Activated naive CD8-positive, alpha-beta T cell treated with anti-CD3 and anti-CD28 coated beads, Interleukin-2, amount 10 ng/mL, durations not matched to agents 7 days and 5 days (primary cell): ENCODE measurements at regions not wholly inside any gene's neighbourhood (a gene's known extent, or its start where the extent isn't known, plus 50 kb on each side); places are given as distances from the start of the nearest gene placed in this dataset.
"Not testable (repeated sequence)": the region's sequence is repeated elsewhere in the genome, so short reads cannot be mapped to it uniquely, and the experiment has no call there.

Experiments used
- ATAC-seq: fragments of 150-1000 bp; cut with Tn5 transposase; one replicate; pipeline ENCODE4 v1.10.0; 2021; ENCODE audit warnings: low read depth, moderate library complexity
- POLR2A ChIA-PET: fragments of 350-600 bp; sonication (Branson Sonifier 250); formaldehyde crosslinking; loops from one replicate; lab custom pipeline; 2021; ENCODE audit warnings: antibody characterized with exemption; lab: Charles Lee
- DNase-seq: peaks from one replicate; pipeline ENCODE4 v3.0.0; 2021
- H3K27ac Mint-ChIP-seq: one replicate; pipeline ENCODE4 v1.8.0; 2022; ENCODE audit warnings: mild to moderate bottlenecking, mixed read lengths
- H3K27me3 Mint-ChIP-seq: one replicate; pipeline ENCODE4 v1.8.0; 2022; ENCODE audit warnings: mild to moderate bottlenecking, moderate library complexity, mixed read lengths
- H3K36me3 Mint-ChIP-seq: one replicate; pipeline ENCODE4 v1.8.0; 2021; ENCODE audit warnings: mild to moderate bottlenecking, mixed read lengths
- H3K4me1 Mint-ChIP-seq: one replicate; pipeline ENCODE4 v1.8.0; 2021; ENCODE audit warnings: mixed read lengths
- H3K4me3 Mint-ChIP-seq: one replicate; pipeline ENCODE4 v1.8.0; 2022; ENCODE audit warnings: mild to moderate bottlenecking, moderate library complexity, mixed read lengths
- H3K9me3 Mint-ChIP-seq: one replicate; pipeline ENCODE4 v1.8.0; 2021; ENCODE audit warnings: mixed read lengths

DNA sequence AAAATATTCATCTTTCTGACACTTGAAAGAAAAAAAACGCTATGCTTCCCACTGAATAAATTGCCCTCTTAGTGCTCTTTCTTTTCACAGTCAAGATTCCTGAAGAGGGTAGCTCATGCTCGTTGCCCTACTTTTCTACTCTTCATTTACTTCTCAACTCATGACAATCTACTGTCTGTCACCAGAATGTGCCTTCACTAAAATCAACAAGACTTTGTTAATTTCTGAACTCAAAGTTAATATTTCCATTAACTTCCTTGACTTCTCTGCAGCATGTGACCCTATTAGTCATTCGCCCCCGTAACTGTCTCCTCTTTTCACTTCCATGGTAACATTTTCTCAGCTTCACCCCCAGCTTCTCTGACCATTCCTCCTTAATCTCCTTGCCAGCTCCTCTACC is 98.9 kb upstream of the MAPRE2 start:
- Mint-ChIP-seq H3K27ac (no peak overlapping the region), H3K4me1 (no peaks in the 10 kb centered on the region), H3K9me3 (no peaks in the 10 kb centered on the region), H3K4me3 (no peak overlapping the region), H3K27me3 (peaks cover 20% of the 10 kb centered on the region), H3K36me3 (no peaks in the 10 kb centered on the region)
- POLR2A ChIA-PET = no interaction called here
- DNase-seq (no peak), ATAC-seq (no peak)

DNA sequence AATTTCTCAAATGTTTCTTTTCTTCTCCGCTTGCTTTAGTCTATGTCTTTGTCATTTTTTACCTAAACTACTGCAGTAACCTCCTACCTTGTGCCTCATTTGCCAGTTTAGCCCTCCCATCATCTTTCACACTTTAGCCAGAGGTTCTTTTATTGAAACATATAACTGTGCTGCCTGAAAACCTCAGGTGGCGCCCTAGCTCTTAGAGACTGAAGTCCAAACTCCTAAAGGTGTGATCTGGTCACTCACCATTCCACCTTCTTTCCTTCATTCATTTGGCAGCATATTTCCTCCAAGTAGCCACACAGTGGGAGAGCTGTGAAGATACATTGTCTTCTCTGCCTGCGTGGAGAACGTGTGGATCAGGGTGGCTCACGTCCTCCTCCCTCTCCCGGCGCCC is 98.2 kb upstream of the MAPRE2 start:
- Mint-ChIP-seq H3K36me3 (no peaks in the 10 kb centered on the region), H3K4me3 (no peak overlapping the region), H3K27ac (no peak overlapping the region), H3K4me1 (no peaks in the 10 kb centered on the region), H3K9me3 (no peaks in the 10 kb centered on the region), H3K27me3 (peaks cover 17% of the 10 kb centered on the region)
- POLR2A ChIA-PET = no interaction called here
- no peak for DNase-seq
- ATAC-seq = no peak

DNA sequence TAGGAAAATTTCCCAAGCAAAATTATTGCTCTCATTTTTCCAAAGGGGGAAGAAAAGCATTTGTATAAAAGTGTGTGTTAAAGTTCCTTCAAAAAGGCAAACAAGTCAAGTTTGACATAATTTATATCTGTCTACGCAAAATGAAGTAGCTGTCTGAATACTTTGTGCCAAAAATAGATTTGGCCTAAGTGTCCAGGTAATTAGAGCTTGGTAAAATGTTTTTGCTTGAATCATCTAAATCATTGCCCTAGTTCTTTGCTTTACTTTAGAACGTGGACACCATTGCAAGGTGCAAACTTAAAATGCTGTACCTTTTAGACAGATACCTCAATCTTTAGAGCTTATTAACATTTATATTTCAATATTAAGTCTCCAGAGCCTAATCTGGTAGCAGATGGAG is 97.6 kb upstream of the MAPRE2 start:
- ATAC-seq (no peak), DNase-seq (no peak)
- POLR2A ChIA-PET = no interaction called here
- Mint-ChIP-seq H3K27ac (no peak overlapping the region), H3K4me1 (no peaks in the 10 kb centered on the region), H3K4me3 (no peak overlapping the region), H3K36me3 (no peaks in the 10 kb centered on the region), H3K9me3 (no peaks in the 10 kb centered on the region), H3K27me3 (peaks cover 17% of the 10 kb centered on the region)

DNA sequence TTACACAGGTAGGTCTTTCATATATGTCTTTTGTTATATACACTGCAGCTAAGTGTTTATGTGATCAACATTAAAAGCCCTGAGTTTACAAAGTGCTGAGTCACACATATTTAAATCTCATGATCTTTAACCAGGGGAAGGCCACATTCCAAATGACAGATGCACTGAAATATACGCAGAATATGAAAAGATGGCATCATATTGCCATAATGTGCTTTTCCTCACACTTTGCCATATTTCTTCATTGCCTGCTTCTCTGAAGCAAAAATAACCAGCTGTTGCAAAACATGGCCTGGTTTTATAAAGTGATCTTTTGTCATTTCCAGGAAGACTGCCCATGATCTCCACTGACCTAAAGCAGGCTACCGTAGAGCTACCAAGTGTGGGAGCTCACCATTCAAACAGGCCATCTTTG is 93.5 kb upstream of the MAPRE2 start:
- POLR2A ChIA-PET = no interaction called here
- Mint-ChIP-seq H3K27ac (no peak overlapping the region), H3K4me1 (no peaks in the 10 kb centered on the region), H3K36me3 (peaks cover 2% of the 10 kb centered on the region), H3K27me3 (peaks cover 10% of the 10 kb centered on the region), H3K9me3 (peaks cover 2% of the 10 kb centered on the region), H3K4me3 (no peak overlapping the region)
- DNase-seq (no peak), ATAC-seq (no peak)

DNA sequence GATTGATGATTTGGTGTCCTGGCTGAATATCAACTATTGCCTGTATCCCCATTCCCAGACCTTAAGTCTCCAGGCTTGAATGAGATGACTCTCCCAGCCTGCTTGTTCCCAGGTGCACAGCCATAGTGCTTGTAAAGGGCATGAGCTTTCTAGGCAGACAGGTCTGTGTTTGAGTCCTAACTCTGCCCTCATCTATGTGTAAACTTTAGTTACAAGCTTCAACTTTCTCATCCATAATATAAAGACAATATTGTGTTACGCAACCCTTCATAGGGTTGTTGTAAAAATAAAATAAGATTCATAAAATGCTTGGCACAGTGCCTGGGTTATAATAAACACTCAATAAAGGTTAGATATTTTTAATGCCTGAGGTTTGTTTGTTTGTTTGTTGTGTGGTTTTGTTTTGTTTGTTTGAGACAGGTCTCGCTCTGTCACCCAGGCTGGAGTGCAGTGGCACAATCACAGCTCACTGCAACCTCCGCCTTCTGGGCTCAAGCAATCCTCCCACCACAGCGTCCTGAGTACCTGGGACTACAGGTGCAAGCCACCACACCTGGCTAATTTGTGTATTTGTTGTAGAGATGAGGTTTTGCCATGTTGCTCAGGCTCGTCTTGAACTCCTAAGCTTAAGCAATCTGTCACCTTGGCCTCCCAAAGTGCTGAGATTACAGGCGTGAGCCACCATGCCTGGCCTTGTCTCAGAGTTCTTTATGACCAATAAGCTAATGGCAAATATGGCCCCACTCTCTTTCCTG is 89.4 kb upstream of the MAPRE2 start:
- H3K4me1 Mint-ChIP-seq = no peaks in the 10 kb centered on the region
- H3K4me3 Mint-ChIP-seq = no peak overlapping the region
- peaks cover 2% of the 10 kb centered on the region for H3K27me3 Mint-ChIP-seq
- POLR2A ChIA-PET = no interaction called here
- H3K9me3 Mint-ChIP-seq = peaks cover 4% of the 10 kb centered on the region
- no peak overlapping the region for H3K27ac Mint-ChIP-seq
- DNase-seq = no peak
- ATAC-seq = no peak
- peaks cover 2% of the 10 kb centered on the region for H3K36me3 Mint-ChIP-seq

DNA sequence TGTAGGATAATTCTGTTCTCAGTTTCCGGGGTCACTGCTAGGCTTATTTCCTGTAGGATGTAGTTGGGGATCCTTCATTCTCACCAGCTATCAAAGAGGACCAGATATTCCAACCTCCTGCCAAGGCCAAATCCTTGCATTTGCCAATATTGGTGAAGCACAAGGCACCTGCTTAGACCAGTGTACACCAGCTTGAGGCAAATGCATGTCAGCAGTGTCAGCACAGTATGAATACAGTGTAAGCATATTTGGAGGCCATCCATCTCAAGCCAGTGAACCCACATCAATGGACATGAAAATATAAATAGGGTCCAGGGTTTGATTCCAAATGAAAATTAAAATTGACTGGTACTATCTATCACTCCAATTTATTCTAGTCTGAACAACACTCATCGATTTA is 88.0 kb upstream of the MAPRE2 start:
- no peak overlapping the region for H3K27ac Mint-ChIP-seq
- peaks cover 4% of the 10 kb centered on the region for H3K9me3 Mint-ChIP-seq
- ATAC-seq (no peak), DNase-seq (no peak)
- no peaks in the 10 kb centered on the region for H3K4me1 Mint-ChIP-seq
- H3K27me3 Mint-ChIP-seq = peaks cover 5% of the 10 kb centered on the region
- POLR2A ChIA-PET = no interaction called here
- no peak overlapping the region for H3K4me3 Mint-ChIP-seq
- H3K36me3 Mint-ChIP-seq = peaks cover 2% of the 10 kb centered on the region

DNA sequence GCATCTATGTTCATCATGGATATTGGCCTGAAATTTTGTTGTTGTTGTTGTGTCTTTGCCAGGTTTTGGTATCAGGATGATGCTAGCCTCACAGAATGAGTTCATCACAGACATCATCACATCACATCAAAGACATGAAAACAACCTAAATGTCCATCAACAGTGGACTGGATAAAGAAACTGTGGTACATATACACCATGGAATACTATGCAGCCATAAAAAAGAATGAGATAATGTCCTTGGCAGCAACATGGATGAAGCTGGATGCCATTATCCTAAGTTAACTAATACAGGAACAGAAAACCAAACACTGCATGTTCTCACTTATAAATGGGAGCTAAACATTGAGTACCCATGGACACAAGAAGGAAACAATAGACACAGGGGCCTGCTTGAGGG is 85.7 kb upstream of the MAPRE2 start:
- H3K4me3 Mint-ChIP-seq, H3K9me3 Mint-ChIP-seq, DNase-seq, H3K4me1 Mint-ChIP-seq, POLR2A ChIA-PET, H3K27ac Mint-ChIP-seq, ATAC-seq, H3K36me3 Mint-ChIP-seq: not testable (repeated sequence)
- peaks cover 17% of the 10 kb centered on the region for H3K27me3 Mint-ChIP-seq

DNA sequence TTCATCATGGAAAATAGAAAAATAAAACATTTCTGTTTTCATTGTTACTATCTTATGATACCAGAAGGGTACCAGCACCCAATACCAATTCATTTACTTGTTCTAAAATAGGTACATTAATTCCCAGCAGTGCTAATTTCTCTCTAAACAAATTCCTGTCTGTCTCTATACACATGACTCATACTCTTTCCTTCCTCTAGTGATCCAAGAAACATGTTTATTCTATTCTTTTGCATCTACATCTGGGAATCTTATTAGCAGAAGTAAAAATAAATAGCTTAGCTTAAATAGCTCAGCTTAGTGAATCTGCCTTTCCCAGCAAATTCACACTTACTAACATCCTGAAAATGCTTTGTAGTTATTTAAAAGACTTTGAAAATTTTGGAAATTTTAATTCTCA is 84.5 kb upstream of the MAPRE2 start:
- DNase-seq (no peak), ATAC-seq (no peak)
- Mint-ChIP-seq H3K4me3 (no peak overlapping the region), H3K36me3 (peaks cover 2% of the 10 kb centered on the region), H3K27me3 (peaks cover 21% of the 10 kb centered on the region), H3K9me3 (peaks cover 4% of the 10 kb centered on the region), H3K4me1 (no peaks in the 10 kb centered on the region), H3K27ac (no peak overlapping the region)
- POLR2A ChIA-PET = no interaction called here

DNA sequence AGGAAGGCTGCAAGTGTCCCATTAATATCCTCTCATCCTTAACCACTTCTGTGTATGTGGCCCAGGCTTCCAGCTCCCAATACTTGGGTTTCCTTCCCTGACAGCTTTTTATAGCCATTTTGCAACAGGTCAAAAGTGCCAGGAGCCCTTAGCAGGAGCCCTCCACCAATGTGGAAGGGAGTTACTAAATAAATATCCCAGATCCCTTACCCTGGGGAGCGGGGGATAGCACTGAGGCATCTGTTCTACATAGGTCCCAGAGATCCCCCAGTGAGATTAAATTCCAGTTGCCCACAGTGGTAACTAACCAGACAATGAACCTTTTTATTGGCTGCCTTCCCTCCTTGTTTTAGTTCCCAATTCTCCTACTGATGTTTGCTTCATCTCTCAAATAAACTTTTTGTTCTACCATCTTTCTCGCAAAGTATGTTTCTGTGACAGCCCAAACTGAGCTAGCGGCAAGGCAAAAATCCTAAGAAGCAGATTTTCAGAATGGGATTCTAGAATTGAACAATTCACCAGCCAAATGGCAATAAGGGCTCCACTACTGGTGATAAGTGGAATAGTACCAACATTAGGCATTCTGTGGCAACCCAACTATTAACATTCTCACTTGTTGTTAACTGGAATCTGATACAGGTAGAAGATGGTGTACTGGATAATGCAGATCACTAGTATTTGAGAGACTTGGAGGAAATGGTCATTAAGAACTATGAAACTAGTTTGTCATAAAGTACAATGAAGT is 83.9 kb upstream of the MAPRE2 start:
- Mint-ChIP-seq H3K27me3 (peaks cover 21% of the 10 kb centered on the region), H3K4me3 (no peak overlapping the region), H3K9me3 (peaks cover 3% of the 10 kb centered on the region), H3K27ac (no peak overlapping the region), H3K36me3 (peaks cover 1% of the 10 kb centered on the region), H3K4me1 (no peaks in the 10 kb centered on the region)
- DNase-seq (no peak), ATAC-seq (no peak)
- POLR2A ChIA-PET = no interaction called here

DNA sequence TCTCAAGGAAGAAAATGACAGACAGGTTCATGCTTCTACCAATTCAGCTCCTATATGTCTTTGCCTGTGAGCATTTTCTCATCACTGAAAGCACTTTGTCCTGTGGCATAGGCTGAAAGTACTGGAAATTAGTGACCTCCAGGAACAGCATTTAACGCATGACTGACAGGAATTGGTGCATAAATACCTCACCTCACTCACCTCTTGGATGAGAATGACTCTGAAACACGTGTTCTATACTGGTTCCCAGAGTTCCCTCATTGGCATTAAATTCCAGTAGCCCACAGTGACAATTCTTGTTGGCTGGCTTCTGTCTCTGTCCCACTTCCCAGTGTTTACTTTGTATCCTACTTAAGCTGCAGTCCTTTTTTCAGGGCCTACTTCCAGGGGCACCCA is 83.4 kb upstream of the MAPRE2 start:
- no peak overlapping the region for H3K27ac Mint-ChIP-seq
- peaks cover 18% of the 10 kb centered on the region for H3K27me3 Mint-ChIP-seq
- no peak overlapping the region for H3K4me3 Mint-ChIP-seq
- H3K36me3 Mint-ChIP-seq = no peaks in the 10 kb centered on the region
- POLR2A ChIA-PET = no interaction called here
- peaks cover 2% of the 10 kb centered on the region for H3K9me3 Mint-ChIP-seq
- ATAC-seq (no peak), DNase-seq (no peak)
- no peaks in the 10 kb centered on the region for H3K4me1 Mint-ChIP-seq

DNA sequence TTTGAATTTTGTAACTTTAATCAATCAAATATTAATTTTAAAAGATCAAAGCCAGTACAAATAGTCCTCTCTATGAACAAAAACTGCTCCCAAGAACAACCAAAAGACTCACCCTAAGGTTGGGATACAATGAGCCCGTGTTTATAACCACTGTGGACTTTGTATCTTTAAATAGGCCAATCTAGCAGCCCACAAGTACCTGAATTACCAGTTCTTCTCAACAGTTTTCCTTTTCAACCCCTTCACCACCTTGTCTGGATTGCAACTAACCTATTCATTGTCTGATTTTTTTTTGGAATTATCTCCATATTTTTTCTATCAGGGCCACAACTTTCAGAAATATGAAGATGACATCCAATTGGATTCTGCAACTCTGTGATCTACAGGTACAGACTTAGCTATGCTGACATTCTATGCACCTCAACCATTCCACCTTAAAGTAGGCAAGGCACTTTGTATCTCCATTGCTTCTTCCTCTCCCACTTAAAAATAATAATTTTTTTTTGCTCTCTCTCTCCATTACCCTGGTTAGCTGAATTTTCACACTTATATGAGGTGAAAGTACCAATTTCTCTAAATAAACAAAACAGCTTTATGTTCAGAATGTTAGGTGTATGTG is 81.9 kb upstream of the MAPRE2 start:
- ATAC-seq (no peak), DNase-seq (no peak)
- Mint-ChIP-seq H3K36me3 (no peaks in the 10 kb centered on the region), H3K4me1 (no peaks in the 10 kb centered on the region), H3K27ac (no peak overlapping the region), H3K4me3 (no peak overlapping the region), H3K27me3 (peaks cover 18% of the 10 kb centered on the region), H3K9me3 (peaks cover 2% of the 10 kb centered on the region)
- POLR2A ChIA-PET = no interaction called here

DNA sequence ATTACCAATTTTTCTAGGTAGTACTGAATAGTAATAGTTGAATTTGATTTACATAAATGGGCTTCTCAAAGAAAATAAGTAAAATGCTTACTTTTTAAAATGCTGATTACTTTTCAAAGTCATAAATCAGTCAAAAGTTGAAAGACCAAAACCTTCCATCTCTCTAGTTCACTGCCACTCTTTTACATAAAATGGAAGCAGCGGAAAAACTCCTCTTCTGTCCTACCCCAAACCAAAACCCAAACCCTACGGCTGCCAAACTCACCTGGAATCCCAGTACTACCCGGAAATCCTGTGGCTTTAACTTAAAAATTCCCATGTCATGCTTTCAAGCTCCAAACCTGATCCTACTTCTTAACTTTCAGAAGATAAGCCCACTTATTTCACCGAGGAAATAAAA is 81.2 kb upstream of the MAPRE2 start:
- no peak overlapping the region for H3K27ac Mint-ChIP-seq
- no peaks in the 10 kb centered on the region for H3K4me1 Mint-ChIP-seq
- ATAC-seq = no peak
- no peaks in the 10 kb centered on the region for H3K36me3 Mint-ChIP-seq
- no peak overlapping the region for H3K4me3 Mint-ChIP-seq
- POLR2A ChIA-PET = no interaction called here
- peaks cover 18% of the 10 kb centered on the region for H3K27me3 Mint-ChIP-seq
- DNase-seq = no peak
- H3K9me3 Mint-ChIP-seq = peaks cover 2% of the 10 kb centered on the region

DNA sequence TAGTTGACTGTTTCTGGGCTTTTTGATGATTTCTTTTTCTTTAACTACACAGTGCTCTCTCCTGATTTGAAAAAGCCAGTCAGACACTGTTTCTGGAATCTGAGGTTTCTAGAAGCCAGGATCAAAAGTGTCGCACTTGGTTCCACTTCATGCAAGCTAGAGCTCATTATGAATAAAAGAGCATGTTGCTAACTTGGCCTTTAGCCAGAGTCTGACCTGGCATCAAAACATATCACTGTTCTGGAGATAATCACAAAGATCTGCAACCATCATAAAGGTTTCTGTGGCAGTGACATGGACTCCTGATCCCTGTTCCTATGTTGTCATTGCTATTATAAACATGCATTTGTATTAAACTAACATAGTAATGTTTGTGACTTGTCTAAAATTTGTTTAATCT is 76.1 kb upstream of the MAPRE2 start:
- DNase-seq = no peak
- Mint-ChIP-seq H3K27me3 (peaks cover 5% of the 10 kb centered on the region), H3K4me3 (no peak overlapping the region), H3K4me1 (no peaks in the 10 kb centered on the region), H3K36me3 (no peaks in the 10 kb centered on the region), H3K27ac (no peak overlapping the region), H3K9me3 (no peaks in the 10 kb centered on the region)
- POLR2A ChIA-PET = no interaction called here
- ATAC-seq = no peak

DNA sequence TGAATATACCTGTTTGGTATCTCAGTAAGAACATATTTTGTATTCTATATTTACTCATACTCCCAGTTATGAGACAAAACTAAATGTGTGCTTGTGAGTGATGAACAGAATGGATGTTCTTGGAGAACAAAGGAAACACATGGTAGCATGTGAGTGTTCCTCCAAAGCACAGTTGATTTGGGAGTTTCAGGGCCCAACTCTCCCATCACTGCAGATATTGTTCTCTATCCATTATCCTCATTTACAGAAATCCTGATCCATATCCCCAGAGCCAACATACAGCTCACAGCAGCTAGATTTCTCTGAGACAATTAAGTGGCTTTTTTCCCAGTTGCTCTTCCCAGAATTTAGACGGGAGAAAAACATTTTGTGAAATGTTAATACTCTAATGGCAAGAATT is 75.6 kb upstream of the MAPRE2 start:
- ATAC-seq (no peak), DNase-seq (no peak)
- POLR2A ChIA-PET = no interaction called here
- H3K4me1 Mint-ChIP-seq = no peaks in the 10 kb centered on the region
- peaks cover 3% of the 10 kb centered on the region for H3K27me3 Mint-ChIP-seq
- H3K36me3 Mint-ChIP-seq = no peaks in the 10 kb centered on the region
- H3K9me3 Mint-ChIP-seq = no peaks in the 10 kb centered on the region
- H3K27ac Mint-ChIP-seq = no peak overlapping the region
- no peak overlapping the region for H3K4me3 Mint-ChIP-seq
